ENCODE measurements at regions not wholly inside any gene's neighbourhood (a gene's known extent, or its start where the extent isn't known, plus 50 kb on each side); places are given as distances from the start of the nearest gene placed in this dataset.

GRCh38 chr6:81694855-81695254 lies 57.6 kb downstream of the TENT5A start:
- Mint-ChIP-seq H3K4me1 (no peaks in the 10 kb centered on the region), H3K27me3 (no peaks in the 10 kb centered on the region), H3K36me3 (no peaks in the 10 kb centered on the region), H3K4me3 (no peak overlapping the region), H3K9me3 (ENCODE audit: low read depth) (no peaks in the 10 kb centered on the region), H3K27ac (no peak overlapping the region)
- DNase-seq, result no peak
- no peak for ATAC-seq
- CTCF ChIA-PET, result no interaction called here

- H3K27me3 Mint-ChIP-seq, result no peaks in the 10 kb centered on the region
- no peak overlapping the region for H3K4me3 Mint-ChIP-seq
- no peaks in the 10 kb centered on the region for H3K36me3 Mint-ChIP-seq
- CTCF ChIA-PET, result no interaction called here
- no peak overlapping the region for H3K27ac Mint-ChIP-seq
- DNase-seq (no peak), ATAC-seq (no peak)
- no peaks in the 10 kb centered on the region for H3K4me1 Mint-ChIP-seq
- no peaks in the 10 kb centered on the region for H3K9me3 Mint-ChIP-seq (ENCODE audit: low read depth)
Observed at GRCh38 chr6:81694207-81694606, 58.3 kb downstream of the TENT5A start.

GRCh38 chr6:81693266-81693665 lies 59.2 kb downstream of the TENT5A start:
- no peak for ATAC-seq
- Mint-ChIP-seq H3K27me3 (no peaks in the 10 kb centered on the region), H3K4me1 (no peaks in the 10 kb centered on the region), H3K36me3 (no peaks in the 10 kb centered on the region), H3K9me3 (ENCODE audit: low read depth) (no peaks in the 10 kb centered on the region), H3K4me3 (no peak overlapping the region), H3K27ac (no peak overlapping the region)
- CTCF ChIA-PET, result no interaction called here
- DNase-seq, result no peak

- H3K27ac Mint-ChIP-seq, result no peak overlapping the region
- H3K4me3 Mint-ChIP-seq, result no peak overlapping the region
- no peaks in the 10 kb centered on the region for H3K9me3 Mint-ChIP-seq (ENCODE audit: low read depth)
- CTCF ChIA-PET, result no interaction called here
- DNase-seq, result no peak
- no peaks in the 10 kb centered on the region for H3K36me3 Mint-ChIP-seq
- no peaks in the 10 kb centered on the region for H3K4me1 Mint-ChIP-seq
- no peak for ATAC-seq
- no peaks in the 10 kb centered on the region for H3K27me3 Mint-ChIP-seq
Observed at GRCh38 chr6:81690073-81690472, 62.4 kb downstream of the TENT5A start.

- Mint-ChIP-seq H3K27me3 (no peaks in the 10 kb centered on the region), H3K4me1 (no peaks in the 10 kb centered on the region), H3K4me3 (no peak overlapping the region), H3K36me3 (no peaks in the 10 kb centered on the region), H3K27ac (no peak overlapping the region), H3K9me3 (ENCODE audit: low read depth) (no peaks in the 10 kb centered on the region)
- ATAC-seq (no peak), DNase-seq (no peak)
- CTCF ChIA-PET, result no interaction called here
Observed at GRCh38 chr6:81689580-81689979, 62.9 kb downstream of the TENT5A start.

- no peaks in the 10 kb centered on the region for H3K36me3 Mint-ChIP-seq
- no peaks in the 10 kb centered on the region for H3K27me3 Mint-ChIP-seq
- DNase-seq (no peak), ATAC-seq (no peak)
- CTCF ChIA-PET, result no interaction called here
- H3K27ac Mint-ChIP-seq, result no peak overlapping the region
- H3K9me3 Mint-ChIP-seq (ENCODE audit: low read depth), result no peaks in the 10 kb centered on the region
- no peak overlapping the region for H3K4me3 Mint-ChIP-seq
- H3K4me1 Mint-ChIP-seq, result no peaks in the 10 kb centered on the region
Observed at GRCh38 chr6:81683912-81684311, 68.6 kb downstream of the TENT5A start.

GRCh38 chr6:81682858-81683620 lies 69.4 kb downstream of the TENT5A start:
- H3K36me3 Mint-ChIP-seq, result no peaks in the 10 kb centered on the region
- H3K4me3 Mint-ChIP-seq, result no peak overlapping the region
- no peak overlapping the region for H3K27ac Mint-ChIP-seq
- DNase-seq (no peak), ATAC-seq (no peak)
- H3K9me3 Mint-ChIP-seq (ENCODE audit: low read depth), result no peaks in the 10 kb centered on the region
- H3K4me1 Mint-ChIP-seq, result no peaks in the 10 kb centered on the region
- CTCF ChIA-PET, result no interaction called here
- no peaks in the 10 kb centered on the region for H3K27me3 Mint-ChIP-seq

- Mint-ChIP-seq H3K9me3 (ENCODE audit: low read depth) (peaks cover 2% of the 10 kb centered on the region), H3K4me3 (no peak overlapping the region), H3K27ac (no peak overlapping the region), H3K36me3 (no peaks in the 10 kb centered on the region), H3K27me3 (no peaks in the 10 kb centered on the region), H3K4me1 (no peaks in the 10 kb centered on the region)
- ATAC-seq, result no peak
- CTCF ChIA-PET, result no interaction called here
- DNase-seq, result no peak
Observed at GRCh38 chr6:81682235-81682795, 70.2 kb downstream of the TENT5A start.

- Mint-ChIP-seq H3K4me1 (no peaks in the 10 kb centered on the region), H3K27me3 (no peaks in the 10 kb centered on the region), H3K36me3 (no peaks in the 10 kb centered on the region), H3K9me3 (ENCODE audit: low read depth) (peaks cover 2% of the 10 kb centered on the region), H3K27ac (no peak overlapping the region), H3K4me3 (no peak overlapping the region)
- no peak for ATAC-seq
- CTCF ChIA-PET, result no interaction called here
- no peak for DNase-seq
Observed at GRCh38 chr6:81669445-81669844, 83.0 kb downstream of the TENT5A start.

GRCh38 chr6:81668615-81669047 lies 83.8 kb downstream of the TENT5A start:
- Mint-ChIP-seq H3K4me1 (no peaks in the 10 kb centered on the region), H3K27ac (no peak overlapping the region), H3K9me3 (ENCODE audit: low read depth) (peaks cover 2% of the 10 kb centered on the region), H3K36me3 (no peaks in the 10 kb centered on the region), H3K27me3 (no peaks in the 10 kb centered on the region), H3K4me3 (no peak overlapping the region)
- ATAC-seq, result no peak
- DNase-seq, result no peak
- CTCF ChIA-PET, result no interaction called here

GRCh38 chr6:81666481-81666880 lies 86.0 kb downstream of the TENT5A start:
- ATAC-seq, result no peak
- H3K9me3 Mint-ChIP-seq (ENCODE audit: low read depth), result peaks cover 2% of the 10 kb centered on the region
- no peak overlapping the region for H3K4me3 Mint-ChIP-seq
- no peak overlapping the region for H3K27ac Mint-ChIP-seq
- no peak for DNase-seq
- H3K36me3 Mint-ChIP-seq, result no peaks in the 10 kb centered on the region
- CTCF ChIA-PET, result no interaction called here
- H3K4me1 Mint-ChIP-seq, result no peaks in the 10 kb centered on the region
- H3K27me3 Mint-ChIP-seq, result no peaks in the 10 kb centered on the region

- DNase-seq (no peak), ATAC-seq (no peak)
- H3K9me3 Mint-ChIP-seq (ENCODE audit: low read depth), result no peaks in the 10 kb centered on the region
- no peaks in the 10 kb centered on the region for H3K36me3 Mint-ChIP-seq
- CTCF ChIA-PET, result no interaction called here
- no peaks in the 10 kb centered on the region for H3K4me1 Mint-ChIP-seq
- no peak overlapping the region for H3K4me3 Mint-ChIP-seq
- no peaks in the 10 kb centered on the region for H3K27me3 Mint-ChIP-seq
- H3K27ac Mint-ChIP-seq, result no peak overlapping the region
Observed at GRCh38 chr6:81656231-81656630, 96.2 kb downstream of the TENT5A start.

- ATAC-seq (no peak), DNase-seq (no peak)
- no peak overlapping the region for H3K4me3 Mint-ChIP-seq
- H3K27ac Mint-ChIP-seq, result no peak overlapping the region
- no peaks in the 10 kb centered on the region for H3K4me1 Mint-ChIP-seq
- no peaks in the 10 kb centered on the region for H3K36me3 Mint-ChIP-seq
- H3K27me3 Mint-ChIP-seq, result no peaks in the 10 kb centered on the region
- no peaks in the 10 kb centered on the region for H3K9me3 Mint-ChIP-seq (ENCODE audit: low read depth)
- CTCF ChIA-PET, result no interaction called here
Observed at GRCh38 chr6:81655696-81656095, 96.8 kb downstream of the TENT5A start.

GRCh38 chr6:81648502-81648901 lies 104.0 kb downstream of the TENT5A start:
- Mint-ChIP-seq H3K27ac (no peak overlapping the region), H3K36me3 (no peaks in the 10 kb centered on the region), H3K27me3 (no peaks in the 10 kb centered on the region), H3K4me1 (no peaks in the 10 kb centered on the region), H3K4me3 (no peak overlapping the region), H3K9me3 (ENCODE audit: low read depth) (peaks cover 2% of the 10 kb centered on the region)
- no peak for DNase-seq
- CTCF ChIA-PET, result no interaction called here
- ATAC-seq, result no peak

Measured in activated CD8-positive, alpha-beta memory T cell treated with anti-CD3 and anti-CD28 coated beads, Interleukin-2, amount 10 ng/mL, durations not matched to agents 7 days and 5 days (primary cell).